ENCODE measurements at regions not wholly inside any gene's neighbourhood (a gene's known extent, or its start where the extent isn't known, plus 50 kb on each side); places are given as distances from the start of the nearest gene placed in this dataset.
"Not testable (repeated sequence)": the region's sequence is repeated elsewhere in the genome, so short reads cannot be mapped to it uniquely, and the experiment has no call there.

DNA sequence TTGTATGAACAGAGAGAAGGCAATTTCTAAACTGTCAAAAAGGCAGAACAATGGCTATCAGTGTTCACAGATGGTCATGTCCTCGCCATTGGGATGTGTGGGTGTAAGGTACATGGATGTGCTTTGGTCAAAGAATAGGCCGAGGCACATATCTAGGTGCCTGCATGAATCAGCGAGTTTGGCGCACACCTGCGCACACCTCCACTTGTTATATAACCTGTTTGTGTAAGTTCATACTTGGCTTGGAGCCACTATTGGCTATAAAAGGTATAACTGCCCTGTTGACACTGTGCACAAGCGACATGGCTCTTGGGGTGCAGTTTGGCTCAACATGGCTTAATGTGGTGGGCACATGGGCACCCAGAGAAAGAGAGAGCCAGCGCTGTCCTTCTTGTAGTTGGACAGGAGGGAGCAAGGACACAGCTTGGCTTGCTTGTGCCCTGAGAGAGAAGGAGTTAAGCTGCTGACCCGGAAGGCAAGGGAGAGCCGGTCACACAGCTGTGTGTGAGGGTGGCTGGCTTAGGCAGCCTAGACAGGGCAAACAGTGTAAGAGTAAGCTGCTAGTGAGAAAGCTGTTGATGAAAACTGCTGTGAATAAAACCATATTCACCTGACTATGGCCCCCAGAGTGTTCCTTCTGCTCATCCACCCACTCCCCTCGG lies 499.1 kb downstream of the KCNJ2 start:
- no peak for DNase-seq

DNA sequence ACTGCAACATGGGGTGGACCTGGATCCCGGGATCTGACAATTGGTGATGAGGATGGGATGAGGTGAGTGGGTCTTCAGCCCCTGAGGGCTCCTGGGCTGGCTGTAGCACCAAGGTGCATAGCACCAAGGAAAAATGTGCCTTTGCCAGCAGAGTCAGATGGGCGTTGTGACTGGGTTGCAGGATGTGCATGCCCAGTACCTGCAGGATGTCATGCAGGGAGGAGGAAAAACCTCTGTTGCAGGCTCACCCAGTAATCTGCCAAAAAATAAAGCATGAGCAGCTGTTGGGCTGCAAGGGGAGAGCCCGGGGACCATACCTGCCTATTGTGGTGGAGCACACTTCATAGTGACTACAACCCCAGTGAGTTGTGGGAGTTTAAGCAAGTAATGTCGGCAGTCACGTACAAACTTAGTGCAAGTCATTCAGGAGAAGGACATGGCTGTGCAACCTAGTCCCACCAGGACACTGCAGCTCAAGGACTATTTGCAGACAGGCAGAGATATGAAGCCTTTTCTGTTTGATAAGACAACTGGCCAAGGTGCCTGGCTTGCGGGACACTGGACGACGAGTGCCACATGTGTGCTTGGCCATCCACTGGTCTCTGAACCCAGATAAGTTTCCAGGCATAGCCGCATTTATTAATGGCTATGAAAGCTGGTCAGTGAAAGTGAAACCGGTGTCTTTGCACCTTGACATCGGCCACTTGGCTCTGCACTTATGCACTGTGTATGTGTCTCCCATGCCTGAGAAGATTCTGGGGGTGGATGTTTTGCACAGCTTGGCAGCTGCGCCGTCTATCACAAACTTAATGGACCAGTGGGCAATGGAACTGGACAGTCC lies 499.8 kb downstream of the KCNJ2 start:
- DNase-seq, result no peak

DNA sequence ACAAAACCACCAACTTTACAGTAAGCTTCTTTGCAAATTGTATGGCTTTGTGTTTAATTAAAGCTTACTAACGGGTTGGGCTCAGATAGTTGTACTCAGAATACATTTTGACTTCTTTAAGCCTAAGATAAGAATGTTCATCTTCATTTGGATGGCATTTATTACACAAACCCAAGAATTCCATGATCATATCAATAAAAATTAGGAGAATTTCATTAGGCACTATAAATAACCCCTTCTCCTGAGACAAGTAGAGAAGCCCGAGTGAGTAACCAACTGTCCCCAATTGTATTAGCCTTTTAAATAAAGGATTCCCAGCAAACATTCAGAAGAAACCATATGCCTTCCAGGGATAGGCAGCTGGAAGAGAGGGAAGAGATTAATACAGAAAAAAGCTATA lies 504.7 kb downstream of the KCNJ2 start:
- DNase-seq, result no peak

DNA sequence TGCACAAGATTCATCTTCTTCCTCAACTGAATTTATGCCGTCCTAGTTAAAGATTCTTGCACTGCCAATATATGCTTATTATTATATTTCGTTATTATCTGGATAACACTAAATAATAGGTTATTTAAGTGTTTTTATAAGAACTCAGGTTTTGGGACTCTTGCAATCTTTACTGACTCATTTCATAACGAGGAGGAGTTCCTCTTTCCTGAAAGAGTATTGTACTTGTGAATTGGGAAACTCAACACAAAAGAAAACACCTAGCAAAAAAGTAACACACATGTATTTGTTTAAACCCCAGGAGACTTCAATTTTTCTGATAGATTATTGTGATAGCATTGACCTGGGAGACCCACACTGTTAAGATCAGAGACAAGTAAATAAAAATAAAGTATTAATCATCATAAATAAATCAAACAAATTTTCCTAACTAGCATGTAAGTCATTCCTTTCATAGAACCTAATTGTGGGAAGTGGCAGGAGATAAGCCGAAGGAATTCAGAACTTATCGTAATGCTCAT lies 505.8 kb downstream of the KCNJ2 start:
- no peak for DNase-seq

DNA sequence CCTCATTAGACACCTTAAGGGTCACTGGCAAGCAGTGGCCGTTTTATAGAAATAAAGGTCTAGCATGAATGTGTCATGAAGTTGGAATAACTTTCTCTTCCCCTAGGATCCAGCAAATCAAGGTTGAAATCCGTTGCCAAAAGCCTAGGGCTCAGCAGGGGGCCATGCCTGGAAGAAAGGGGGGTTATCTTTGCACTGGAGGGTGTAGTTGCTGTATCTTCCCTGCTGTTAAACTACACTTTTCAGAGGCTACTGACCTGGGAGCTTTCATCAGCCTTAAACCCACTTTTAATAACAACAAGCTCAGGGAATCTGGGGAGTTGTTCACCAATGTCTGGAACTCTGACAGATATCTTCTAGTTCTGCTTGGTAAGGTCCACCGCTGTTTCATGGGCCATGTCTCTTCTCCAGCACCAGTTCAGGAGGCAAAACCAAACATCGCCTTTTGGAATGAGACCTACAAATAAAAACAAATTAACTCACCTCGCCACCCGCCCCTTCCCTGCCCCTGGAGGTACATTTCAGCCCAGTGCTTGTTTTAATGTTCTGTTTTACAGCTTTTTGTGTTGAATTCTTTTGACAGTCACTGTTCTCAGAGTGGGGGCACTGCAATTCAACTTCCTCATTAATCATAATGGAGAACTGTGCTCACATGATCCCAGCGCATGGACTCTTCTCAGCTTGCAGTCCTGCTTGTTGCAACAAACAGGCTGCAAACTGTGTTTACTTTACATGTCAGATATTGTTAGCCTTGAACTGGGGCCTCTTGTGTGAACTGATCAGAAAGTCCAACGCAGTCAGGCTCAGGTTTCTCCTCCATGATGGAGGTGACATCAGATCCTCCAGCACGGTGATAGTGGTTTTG lies 508.7 kb downstream of the KCNJ2 start:
- DNase-seq, result no peak

DNA sequence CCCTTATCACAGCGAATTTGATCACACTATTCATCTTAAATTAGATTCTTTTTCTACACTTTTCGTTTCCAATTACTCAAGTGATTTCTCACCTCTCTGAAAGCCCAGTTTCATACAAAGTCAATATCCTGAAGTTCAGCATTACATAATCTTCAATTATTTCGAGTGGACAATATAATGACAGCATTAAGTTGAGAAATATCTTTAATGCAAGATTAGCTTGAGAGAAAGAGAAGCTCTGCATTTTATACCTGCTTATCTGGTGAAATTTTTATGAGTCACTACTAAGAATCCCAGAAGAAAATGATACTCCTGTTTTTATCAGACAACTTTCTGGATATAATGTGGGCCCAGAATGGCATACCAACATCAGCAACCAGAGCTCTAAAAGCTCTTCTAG lies 509.6 kb downstream of the KCNJ2 start:
- DNase-seq, result no peak

DNA sequence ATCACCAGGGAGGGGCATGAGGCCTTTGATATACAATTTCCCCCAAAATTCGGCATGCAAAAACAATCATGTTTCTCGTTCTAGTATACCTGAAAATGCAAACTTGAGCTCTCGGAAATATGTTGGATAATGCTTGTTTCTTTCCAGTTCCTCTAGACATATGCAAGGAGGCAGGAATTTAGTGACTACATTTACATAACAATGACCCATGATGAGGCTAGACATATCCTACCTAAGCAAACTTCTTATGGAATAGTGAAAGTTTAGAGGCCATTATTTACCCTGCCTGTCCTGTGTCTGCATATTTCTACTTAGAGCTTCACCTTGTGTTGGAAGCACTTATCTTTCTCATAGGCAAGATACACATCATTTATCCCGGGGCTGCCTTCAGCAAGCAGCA lies 514.6 kb downstream of the KCNJ2 start:
- no peak for DNase-seq

DNA sequence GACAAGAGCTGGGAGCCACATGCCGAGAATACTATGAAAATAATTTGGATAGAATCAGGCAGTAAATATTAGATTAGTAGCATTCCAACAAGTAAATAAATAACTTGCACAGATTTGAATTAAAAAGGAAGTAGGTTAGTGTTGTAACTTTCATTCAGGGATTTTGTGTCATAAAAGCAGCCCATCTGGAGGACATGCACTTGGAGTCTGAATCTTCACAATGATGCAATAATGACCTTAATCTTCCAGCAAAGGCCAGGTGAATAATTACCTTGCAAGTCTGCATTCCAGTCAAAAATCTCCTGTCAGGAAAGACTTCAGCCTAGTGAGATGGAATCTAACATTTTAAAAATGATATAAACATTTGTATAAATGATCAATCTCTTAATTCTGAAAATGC lies 518.1 kb downstream of the KCNJ2 start:
- DNase-seq, result no peak

DNA sequence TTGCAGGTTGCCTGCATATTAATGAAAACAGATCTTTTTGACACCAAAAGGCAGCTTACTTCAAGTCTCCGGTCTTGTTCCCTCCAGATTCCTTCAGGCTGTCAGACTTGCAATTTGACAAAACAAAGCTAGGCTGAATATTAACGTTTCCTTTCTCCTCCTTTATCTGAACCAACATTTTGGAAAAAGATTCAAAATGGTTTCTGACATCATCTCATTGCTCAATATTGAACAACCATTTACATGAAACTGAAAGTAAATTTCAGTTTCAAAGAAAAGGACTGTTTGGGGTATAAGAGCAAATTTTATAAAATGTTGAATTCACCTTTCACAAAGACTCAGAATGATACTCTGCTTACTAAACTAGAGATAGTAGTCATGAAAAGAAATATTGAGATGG lies 521.8 kb downstream of the KCNJ2 start:
- no peak for DNase-seq

DNA sequence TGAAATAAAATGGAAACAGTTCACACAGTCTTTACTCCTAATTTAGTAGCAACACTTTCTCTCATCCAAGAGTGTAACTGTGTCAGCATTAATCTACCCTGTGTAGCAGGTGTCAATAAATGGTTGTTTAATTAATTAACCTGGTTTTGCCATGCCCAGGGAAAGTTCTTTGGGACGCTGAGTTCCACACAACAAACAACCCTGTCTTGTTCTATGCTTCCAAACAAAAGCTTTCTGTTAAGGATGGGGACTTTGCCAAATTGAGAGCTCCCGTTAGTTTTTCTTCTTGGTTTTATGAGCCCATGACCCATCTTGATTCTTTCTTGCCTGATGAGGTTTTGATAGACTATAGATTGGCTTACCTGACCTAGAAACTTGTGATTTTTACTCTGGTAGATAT lies 530.1 kb downstream of the KCNJ2 start:
- no peak for DNase-seq

DNA sequence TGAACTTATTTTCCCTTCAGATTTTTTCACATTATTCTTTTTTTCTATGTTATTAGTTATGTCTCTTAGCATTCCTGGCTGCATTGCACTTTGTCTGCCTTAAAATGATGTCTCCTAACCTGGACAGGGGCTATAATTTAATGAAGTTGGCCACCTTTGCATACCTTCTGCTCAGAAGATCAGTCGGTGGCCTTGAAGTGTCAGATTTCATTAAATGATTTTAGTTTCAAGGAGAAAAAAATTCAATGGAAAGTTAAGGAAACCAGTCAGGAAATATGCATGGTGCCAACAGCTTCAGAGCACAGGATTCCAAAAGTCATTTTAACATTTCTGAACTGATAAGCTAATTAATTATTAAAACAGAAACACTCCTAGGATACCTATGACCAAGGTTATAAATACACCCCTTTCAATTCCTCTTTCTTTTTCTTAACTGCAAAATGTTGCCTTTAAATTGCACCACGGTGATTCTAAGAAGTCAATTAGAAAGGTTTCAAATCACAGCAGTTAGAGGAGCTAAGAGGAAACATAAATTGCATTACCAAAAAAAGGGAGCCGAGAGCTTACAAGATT lies 533.4 kb downstream of the KCNJ2 start:
- DNase-seq, result no peak

DNA sequence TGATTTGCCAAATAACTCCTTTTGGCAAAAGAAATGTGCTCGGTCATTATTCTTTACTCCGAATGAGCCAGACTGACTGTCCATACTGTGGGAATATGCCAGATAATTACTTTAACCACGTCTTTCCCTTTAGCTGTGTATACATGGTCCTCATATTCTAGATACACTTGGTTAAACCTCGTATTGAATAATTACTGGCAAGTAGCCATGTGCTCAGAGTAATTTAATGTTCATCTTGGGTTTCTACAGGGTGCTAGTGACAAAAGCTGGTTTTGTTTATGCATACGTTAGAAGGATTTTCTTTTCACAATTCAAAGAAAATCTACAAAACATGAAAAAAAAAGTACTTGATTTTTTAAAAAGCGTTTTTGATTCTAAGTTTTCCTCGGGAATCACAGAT lies 540.3 kb downstream of the KCNJ2 start:
- DNase-seq, result peak; percentile 34

DNA sequence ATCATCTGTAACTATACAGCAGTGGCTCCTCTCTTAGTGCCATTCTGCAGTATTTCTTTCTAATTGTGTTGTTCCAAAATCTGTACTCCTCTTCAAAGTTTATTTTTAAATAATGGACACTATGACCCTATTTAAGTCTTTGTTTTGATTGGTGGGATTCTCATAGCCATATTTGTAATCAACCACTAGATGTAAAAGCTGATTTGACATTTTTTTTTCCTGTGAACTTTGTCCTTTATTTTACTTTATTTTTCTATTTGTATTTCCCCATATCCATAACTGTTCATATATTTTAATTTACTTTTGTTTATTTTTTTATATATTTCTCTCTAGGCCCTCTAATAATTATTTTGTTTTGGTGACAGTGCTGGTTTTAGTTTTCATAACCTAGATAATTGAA lies 544.4 kb downstream of the KCNJ2 start:
- no peak for DNase-seq

DNA sequence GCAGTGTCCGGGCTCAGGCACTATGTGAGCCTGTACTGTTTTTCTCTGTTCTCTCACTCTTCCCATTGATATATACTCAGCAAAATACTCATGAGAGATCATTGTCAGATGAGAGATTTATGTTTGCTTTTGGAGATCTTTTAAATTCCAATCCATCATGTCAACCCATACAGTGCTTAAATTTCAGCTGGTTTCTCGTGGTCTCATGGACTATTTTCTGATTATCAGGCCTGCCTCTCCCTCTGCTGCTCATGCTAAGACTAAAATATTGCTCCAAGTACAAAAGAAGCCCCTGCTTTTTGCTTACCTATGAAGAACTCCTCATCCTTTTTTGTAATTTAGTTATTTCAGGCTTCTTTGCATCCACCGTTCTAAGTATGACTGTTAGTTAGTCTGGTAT lies 547.2 kb downstream of the KCNJ2 start:
- DNase-seq, result no peak

DNA sequence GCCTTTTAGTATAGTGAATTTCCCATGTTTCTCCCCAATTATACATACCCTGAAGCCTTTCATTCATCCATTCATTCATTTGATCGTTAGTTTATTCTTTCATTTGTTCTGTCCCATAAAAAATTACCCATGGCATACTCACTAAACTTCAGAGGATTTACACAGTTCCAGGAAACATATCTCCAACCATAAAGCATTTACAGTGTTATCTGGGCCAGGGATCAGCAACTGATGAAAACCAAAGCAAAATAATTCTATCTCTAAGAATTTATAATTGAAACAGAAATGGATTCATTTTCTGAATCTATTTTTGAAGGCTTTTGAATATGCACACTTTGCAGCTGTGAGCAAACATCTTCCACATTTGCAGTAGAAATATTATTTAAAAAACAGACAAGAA lies 547.7 kb downstream of the KCNJ2 start:
- DNase-seq, result no peak

DNA sequence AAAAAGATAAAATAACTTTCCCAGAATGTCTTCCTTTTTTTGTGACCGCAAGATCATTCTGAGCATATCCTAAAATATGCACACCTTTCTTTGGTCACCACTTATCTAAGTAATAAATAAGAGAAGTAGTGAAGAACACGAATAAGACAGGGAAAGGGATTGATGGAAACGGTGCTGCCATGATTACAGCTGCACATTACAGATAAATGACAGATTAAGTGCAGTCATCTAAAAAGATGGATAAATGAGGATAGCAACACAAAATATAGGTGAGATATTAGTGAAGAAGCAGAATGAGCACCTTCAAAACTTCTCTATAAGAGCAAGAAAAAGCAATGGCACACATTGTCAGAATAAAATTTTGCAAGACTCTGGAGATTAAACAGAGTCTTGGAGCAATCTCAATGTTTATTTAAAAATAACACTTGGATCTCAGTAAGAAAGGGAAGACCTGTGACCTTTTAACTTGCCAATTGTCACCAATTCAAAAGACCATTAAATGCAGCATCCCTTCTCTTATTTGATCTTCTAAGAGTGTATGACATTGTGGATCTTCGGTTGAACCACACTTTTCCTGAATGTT lies 567.1 kb downstream of the KCNJ2 start:
- DNase-seq, result no peak

DNA sequence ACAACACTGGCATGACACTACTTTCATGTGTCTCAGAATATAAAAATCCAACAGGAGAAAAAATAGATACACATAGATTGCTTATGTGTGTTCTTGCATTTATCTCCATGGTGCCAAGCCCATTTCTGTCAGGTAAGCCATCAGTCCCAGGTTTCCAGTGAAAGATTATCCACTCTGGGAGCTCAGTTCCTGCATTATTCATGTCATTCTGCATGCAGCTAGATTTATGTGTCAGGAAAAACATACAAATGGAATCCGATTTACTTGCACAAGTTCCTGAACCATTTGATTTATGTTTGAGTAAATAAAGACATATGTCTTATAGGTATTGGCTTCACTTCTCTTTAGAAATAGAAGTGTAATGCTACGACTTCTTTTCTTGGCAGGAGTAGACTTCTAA lies 569.7 kb downstream of the KCNJ2 start:
- DNase-seq, result no peak

DNA sequence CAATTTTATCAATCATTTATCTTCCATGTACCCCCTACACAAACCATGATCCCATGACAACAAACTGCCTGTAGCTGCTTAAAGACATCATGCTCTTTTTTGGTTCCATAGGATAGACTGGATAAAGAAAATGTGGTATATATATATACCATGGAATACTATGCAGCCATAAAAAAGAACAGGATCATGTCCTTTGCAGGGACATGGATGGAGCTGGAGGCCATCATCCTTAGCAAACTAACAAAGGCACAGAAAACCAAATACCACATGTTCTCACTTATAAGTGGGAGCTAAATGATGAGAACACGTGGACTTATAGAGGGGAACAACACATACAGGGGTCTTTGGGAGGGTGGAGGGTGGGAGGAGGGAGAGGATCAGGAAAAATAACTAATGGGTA lies 577.2 kb downstream of the KCNJ2 start:
- not testable (repeated sequence) for DNase-seq

DNA sequence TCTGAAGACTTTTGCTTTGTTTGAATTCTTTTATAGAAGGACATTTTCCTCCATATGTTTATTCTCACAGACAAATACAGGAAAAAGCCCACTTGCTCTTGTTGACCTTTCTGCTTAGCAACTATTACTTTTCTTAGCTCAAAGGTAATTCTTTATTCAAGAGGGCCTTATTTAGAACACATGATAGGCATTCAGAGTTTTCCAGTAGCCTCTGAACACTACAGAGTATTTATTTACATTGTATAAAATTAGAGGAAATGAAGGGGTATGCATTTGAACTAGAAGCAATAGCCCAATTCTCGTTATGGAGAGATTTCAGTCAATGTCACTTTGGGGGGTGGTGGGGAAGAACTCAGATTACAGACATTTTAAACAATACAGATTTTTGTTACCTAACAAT lies 581.7 kb downstream of the KCNJ2 start:
- no peak for DNase-seq

DNA sequence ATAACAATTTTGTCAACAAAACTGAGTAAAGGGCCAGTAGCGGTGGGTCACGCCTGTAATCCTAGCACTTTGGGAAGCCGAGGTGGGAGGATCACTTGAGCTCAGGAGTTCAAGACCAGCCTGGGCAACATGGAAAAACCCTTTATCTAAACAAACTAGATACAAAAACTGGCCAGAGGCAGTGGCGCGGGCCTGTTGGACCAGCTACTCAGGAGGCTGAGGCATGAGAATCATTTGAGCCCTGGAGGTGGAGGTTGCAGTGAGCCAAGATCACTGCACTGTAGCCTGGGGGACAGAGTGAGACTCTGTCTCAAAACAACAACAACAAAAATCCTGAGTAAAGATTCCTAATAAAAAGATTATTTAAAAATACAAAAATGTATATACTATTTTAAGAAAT lies 583.1 kb downstream of the KCNJ2 start:
- not testable (repeated sequence) for DNase-seq

DNA sequence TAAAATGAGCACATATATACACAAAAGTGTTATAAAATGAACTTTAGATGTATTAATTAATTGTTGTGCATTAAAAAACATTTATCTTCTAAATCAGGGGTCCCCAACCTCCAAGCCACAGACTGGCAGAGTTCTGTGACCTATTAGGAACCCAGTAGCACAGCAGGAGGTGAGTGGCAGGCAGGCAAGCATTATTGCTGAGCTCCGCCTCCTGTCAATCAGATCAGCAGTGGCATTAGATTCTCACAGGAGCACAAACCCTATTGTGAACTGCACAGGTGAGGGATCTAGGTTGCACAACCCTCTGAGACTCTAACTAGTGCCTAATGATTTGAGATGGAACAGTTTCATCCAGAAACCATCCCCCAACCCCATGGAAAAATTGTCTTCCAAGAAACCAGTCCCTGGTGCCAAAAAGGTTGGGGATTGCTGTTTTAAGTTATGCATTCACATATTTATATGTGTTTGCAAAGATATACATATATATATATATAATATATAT lies 583.7 kb downstream of the KCNJ2 start:
- no peak for DNase-seq

DNA sequence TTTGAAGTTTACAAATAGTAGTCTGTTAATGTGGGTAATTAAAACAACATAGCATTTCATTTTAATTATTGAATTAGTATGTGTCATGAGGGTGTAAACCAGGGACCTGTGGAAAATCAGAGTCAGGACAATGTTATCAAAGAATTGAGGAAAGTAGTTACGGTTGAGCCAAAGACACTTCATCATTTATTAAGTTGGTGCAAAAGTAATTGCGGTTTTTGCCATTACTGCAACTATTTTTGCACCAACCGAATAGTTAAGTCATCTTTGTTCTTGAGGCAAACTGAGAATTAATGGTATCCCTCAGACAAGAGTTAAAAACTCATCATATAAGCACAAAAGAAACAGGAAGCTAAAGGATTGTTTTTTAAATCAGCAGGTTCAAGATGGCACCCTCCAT lies 593.7 kb downstream of the KCNJ2 start:
- no peak for DNase-seq
